HG03520 (cell line): ENCODE measurements at regions not wholly inside any gene's neighbourhood (a gene's known extent, or its start where the extent isn't known, plus 50 kb on each side); places are given as distances from the start of the nearest gene placed in this dataset.
"Not testable (repeated sequence)": the region's sequence is repeated elsewhere in the genome, so short reads cannot be mapped to it uniquely, and the experiment has no call there.

ENCODE experiments used
- ATAC-seq: cut with Tn5 transposase; IDR thresholded peaks from one replicate; pipeline ENCODE4 v1.9.1; 2021; ENCODE audit warnings: mild to moderate bottlenecking, moderate library complexity; ENCODE audit not compliant: unreplicated experiment

GRCh38 chr2:210954386-210954907, 398.0 kb downstream of the CPS1 start:
- ATAC-seq: no peak

DNA sequence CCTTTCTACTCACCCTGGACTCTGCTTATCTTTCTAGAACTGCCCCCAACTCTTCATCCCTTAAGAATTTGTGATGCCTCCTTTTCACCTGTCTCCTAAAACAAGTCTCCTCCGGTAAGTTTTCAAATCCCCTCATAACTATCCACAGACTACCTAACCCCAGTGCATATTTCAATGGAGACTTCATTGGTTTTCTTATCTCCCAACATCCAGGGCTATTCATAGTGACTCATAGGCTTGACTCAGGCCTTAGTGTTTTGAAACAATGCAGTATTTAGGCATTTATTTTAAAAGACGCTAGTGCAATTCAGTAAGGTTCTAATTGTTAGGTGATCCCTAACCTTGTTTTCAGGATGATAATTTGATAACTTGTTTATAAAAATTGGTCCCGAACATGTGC, 399.2 kb downstream of the CPS1 start:
- no peak for ATAC-seq

GRCh38 chr2:210956101-210956500, 399.7 kb downstream of the CPS1 start:
- no peak for ATAC-seq

- ATAC-seq: no peak
These were observed 404.9 kb downstream of the CPS1 start for GRCh38 chr2:210961249-210961648.

DNA sequence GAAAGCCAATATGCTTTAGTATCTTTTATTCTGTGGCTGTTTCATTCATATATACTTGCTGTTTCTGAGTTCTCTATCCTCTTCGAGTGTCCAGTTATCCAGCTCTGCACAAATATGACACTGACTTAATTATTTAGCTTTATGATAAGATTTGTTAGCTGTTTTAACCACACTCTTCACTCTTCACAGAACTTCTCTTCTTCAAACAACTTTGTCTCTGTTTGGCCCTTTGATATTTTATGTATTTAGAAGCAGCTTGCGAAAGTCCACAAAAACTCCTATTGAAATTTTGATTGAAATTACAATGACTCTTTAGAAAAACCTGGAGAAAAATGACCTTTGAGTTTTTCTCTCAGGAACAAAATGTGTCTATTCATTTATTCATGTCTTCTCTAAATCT, 407.0 kb downstream of the CPS1 start:
- ATAC-seq: no peak

GRCh38 chr2:210964141-210964764, 407.9 kb downstream of the CPS1 start:
- no peak for ATAC-seq

- no peak for ATAC-seq
These were observed 409.1 kb downstream of the CPS1 start for GRCh38 chr2:210965472-210965871.

GRCh38 chr2:210966330-210966729, 409.9 kb downstream of the CPS1 start:
- no peak for ATAC-seq

- ATAC-seq: no peak
These were observed 415.0 kb downstream of the CPS1 start for GRCh38 chr2:210971431-210971830.

GRCh38 chr2:210986806-210987205, 430.4 kb downstream of the CPS1 start:
- not testable (repeated sequence) for ATAC-seq

- no peak for ATAC-seq
These were observed 434.7 kb downstream of the CPS1 start for GRCh38 chr2:210991107-210991506.

DNA sequence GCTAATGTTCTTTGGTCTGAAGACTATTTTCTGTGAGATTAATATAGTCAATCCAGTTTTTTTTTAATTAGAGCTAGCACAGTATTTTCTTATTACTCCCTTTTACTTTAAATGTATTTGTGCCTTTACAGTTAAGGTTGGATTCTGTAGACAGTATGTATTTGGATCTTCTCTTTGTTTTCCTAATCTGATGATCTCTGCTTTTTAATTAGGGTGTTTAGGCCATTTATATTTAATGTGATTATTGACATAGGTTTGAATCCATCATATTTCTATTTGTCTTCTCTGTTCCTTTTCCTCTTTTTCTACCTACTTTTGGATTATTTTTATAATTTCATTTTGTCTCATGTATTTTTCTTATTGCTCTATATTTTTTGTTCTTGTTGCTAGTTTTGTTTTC, 437.7 kb downstream of the CPS1 start:
- ATAC-seq: no peak

- no peak for ATAC-seq
These were observed 441.0 kb downstream of the CPS1 start for GRCh38 chr2:210997373-210997772.

GRCh38 chr2:210998334-210998733, 441.9 kb downstream of the CPS1 start:
- ATAC-seq: no peak

- ATAC-seq: no peak
These were observed 458.0 kb downstream of the CPS1 start for GRCh38 chr2:211014376-211014775.

DNA sequence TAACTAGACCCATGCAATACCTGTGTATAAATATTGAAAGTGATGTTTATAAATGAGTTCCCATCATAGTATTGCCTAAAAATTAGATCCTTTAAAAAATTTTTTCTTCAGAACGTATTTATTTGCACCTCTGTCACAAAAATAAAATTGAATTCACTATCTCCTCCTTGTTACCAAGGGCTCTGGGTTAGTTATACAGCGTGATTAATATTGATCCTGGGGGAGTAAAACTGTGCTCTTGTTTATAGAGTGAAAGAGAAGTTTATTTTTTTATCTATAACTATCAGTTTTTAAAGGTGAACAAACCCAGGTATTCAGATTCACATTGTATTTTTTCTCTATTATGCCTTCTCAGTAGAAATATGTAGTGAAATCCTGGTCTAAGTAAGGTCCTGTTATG, 458.5 kb downstream of the CPS1 start:
- no peak for ATAC-seq

- not testable (repeated sequence) for ATAC-seq
These were observed 468.7 kb downstream of the CPS1 start for GRCh38 chr2:211025089-211025488.

DNA sequence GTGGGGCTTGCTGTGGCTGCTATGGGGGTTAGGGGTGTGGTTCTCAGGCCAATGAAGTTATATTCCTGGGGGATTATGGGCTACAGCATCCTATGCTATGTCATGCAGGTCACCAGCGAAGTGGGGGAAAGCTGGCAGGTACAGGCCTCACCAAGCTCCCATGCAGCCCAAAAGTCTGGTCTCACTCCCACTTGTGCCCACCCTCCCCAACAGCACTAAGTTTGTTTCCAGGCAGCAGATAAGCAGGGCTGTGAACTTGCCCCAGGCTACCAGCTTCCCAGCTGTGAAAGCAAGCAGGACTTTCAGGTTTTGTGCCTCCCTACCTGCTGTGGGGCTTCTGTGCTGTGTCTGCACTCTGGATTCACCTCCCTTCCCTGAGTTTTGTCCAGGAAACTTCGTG, 469.7 kb downstream of the CPS1 start:
- ATAC-seq: no peak

DNA sequence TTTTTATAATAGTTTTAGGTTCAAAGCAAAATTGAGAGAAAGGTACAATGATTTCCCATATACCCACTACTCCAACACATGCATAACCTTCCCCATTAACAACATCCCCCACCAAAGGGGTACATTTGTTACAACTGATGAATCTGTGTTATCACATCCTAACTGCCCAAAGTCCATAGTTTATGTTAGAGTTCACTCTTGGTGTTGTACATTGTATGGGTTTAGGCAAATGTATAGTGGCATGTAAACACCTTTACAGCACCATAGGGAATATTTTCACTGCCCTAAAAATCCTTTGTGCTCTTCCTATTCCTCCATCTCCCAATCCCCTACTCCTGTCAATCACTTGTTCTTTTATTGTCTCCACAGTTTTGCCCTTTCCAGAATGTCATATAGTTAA, 471.6 kb downstream of the CPS1 start:
- ATAC-seq: no peak

DNA sequence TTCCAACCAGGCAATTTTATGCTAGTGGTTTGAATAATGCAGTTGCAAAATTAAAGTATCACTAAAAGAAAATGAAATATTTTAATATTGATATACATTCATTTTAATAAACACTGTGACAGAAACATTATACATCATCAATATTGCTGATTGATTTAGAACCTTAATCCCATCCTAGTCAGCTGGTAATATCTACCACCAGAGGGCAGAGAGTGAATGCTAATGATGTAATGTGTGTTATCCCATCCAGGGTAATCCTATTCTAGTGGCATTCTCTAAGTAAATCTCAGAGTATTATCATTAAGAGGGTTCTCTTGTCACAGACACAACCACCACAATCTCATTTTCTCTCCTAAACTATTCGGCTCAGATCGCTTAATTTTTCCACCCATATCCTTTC, 477.4 kb downstream of the CPS1 start:
- no peak for ATAC-seq

DNA sequence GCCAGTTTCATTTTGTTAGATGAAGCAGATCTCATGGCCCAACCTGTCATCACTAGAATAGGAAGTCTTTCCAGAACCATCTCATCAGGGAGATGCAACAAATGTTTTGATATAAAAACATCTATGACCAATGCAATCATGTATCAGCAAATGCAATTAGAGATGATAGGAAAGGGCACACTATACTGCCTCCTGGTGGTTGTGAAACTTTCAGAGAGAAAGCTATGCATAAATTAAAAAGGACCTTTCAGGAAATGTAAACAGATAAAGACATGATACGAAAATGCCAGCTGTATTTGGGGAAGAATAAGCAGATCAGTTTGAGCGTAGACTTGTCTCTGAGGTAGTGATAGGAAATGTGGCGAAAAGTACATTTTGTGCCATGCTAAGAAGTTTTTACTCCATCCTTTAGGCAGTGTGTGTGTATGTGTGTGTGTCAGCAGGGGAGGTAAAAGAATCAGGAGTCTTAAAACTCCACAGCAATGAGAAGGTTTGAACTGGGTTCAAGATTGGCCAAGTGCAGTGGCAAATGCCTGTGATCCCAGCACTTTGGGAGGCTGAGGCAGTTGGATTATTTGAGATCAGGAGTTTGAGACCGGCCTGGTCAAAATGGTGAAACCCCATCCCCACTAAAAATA, 479.3 kb downstream of the CPS1 start:
- peak; percentile 63 for ATAC-seq

DNA sequence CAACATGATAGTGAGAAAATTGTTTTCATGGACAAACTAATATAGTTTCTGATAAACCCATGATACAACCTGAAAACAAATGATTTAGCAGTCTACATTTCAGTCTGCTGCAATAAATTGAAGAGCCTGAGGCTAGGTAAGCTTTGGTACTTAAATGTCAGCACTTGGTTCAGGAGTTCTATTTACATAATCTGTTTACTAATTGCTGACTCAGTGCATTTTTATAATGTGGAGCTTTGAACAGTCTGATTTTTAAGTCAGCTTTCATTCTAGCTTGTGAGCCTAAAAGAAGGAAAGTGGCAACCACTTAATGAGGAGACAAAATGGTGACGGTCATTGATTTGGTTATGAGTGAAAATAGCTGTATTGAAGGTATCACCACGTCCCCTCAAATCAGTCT, 488.6 kb downstream of the CPS1 start:
- ATAC-seq: no peak
